GM12878 (cell line): ENCODE measurements at regions not wholly inside any gene's neighbourhood (a gene's known extent, or its start where the extent isn't known, plus 50 kb on each side); places are given as distances from the start of the nearest gene placed in this dataset.

Experiments used
- ATAC-seq: fragments of 200-7000 bp; cut with Tn5 transposase; 3 replicates; pipeline ENCODE4 v1.9.1; 2020; ENCODE audit warnings: mild to moderate bottlenecking, moderate library complexity
- BruUV-seq: library from RNA; stranded (reverse); fragments of 400-500 nt; replicated peaks from 2 replicates; lab custom pipeline; 2021; lab: Mats Ljungman, UMichigan
- CTCF ChIA-PET: fragments of 300-600 bp; sonication (Branson Sonifier 250); formaldehyde crosslinking; extraction: SDS; loops from one replicate; lab custom pipeline; 2021; ENCODE audit warnings: inconsistent platforms; lab: Yijun Ruan, JAX
- POLR2A ChIA-PET: fragments of 350-600 bp; formaldehyde crosslinking; extraction: SDS; loops from one replicate; lab custom pipeline; 2021; ENCODE audit warnings: inconsistent platforms; lab: Charles Lee
- RAD21 ChIA-PET: fragments of 300-600 bp; sonication (Branson Sonifier 250); formaldehyde crosslinking; loops from one replicate; lab custom pipeline; 2023; ENCODE audit warnings: antibody characterized with exemption; ENCODE audit not compliant: unreplicated experiment; lab: Charles Lee
- SMC1A ChIA-PET: fragments of 300-600 bp; sonication (Branson Sonifier 250); formaldehyde crosslinking; loops from one replicate; lab custom pipeline; 2023; ENCODE audit not compliant: unreplicated experiment, uncharacterized antibody; lab: Charles Lee
- DNase-seq: peaks from one replicate; pipeline ENCODE4 v3.0.0-alpha.2; 2011; ENCODE audit warnings: low read depth, low spot score
- FAIRE-seq: peaks from 3 replicates; lab custom pipeline; 2011; peaks lifted over from hg19 to GRCh38; lab: Jason Lieb, UNC
- H2AFZ ChIP-seq: 2 replicates; pipeline ENCODE4 v1.6.0; 2011; ENCODE audit warnings: low read depth, low read length, control low read depth; ENCODE audit not compliant: control insufficient read depth
- H3K27ac ChIP-seq: 2 replicates; pipeline ENCODE4 v1.5.1; 2011; ENCODE audit warnings: control low read depth; ENCODE audit not compliant: control insufficient read depth, insufficient read depth
- H3K27me3 ChIP-seq, 2 experiments: replicated peaks in 1 of 2; 2 replicates each; pipeline versions ENCODE4 v1.6.0 to v1.6.1; 2011; ENCODE audit warnings: low read length in 1 of 2; ENCODE audit not compliant: control insufficient read depth in 2 of 2, insufficient read depth in 2 of 2
- H3K36me3 ChIP-seq, 2 experiments: 2 replicates each; pipeline ENCODE4 v1.5.1; 2011; ENCODE audit warnings: low read length in 1 of 2; ENCODE audit not compliant: control insufficient read depth in 2 of 2, insufficient read depth in 2 of 2
- H3K4me1 ChIP-seq: 2 replicates; pipeline ENCODE4 v1.6.1; 2011; ENCODE audit warnings: mild to moderate bottlenecking, low read length, moderate library complexity, mixed read lengths; ENCODE audit not compliant: control insufficient read depth, insufficient read depth
- H3K4me2 ChIP-seq: 2 replicates; pipeline ENCODE4 v1.6.0; 2011; ENCODE audit warnings: control low read depth; ENCODE audit not compliant: control insufficient read depth, insufficient read depth
- H3K4me3 ChIP-seq: fragments of 200-600 bp; sonication (generic); 2 replicates; pipeline ENCODE4 v1.5.1; 2016
- H3K79me2 ChIP-seq: 2 replicates; pipeline ENCODE4 v1.6.0; 2011; ENCODE audit warnings: low read length; ENCODE audit not compliant: control insufficient read depth, insufficient read depth
- H3K9ac ChIP-seq: 2 replicates; pipeline ENCODE4 v1.8.0; 2011; ENCODE audit warnings: low read length, control low read depth, mixed read lengths; ENCODE audit not compliant: control insufficient read depth, insufficient read depth
- H3K9me3 ChIP-seq: replicated peaks from 3 replicates; pipeline ENCODE4 v1.5.1; 2011; ENCODE audit warnings: mild to moderate bottlenecking, low read length; ENCODE audit not compliant: control insufficient read depth, insufficient read depth
- H4K20me1 ChIP-seq: 2 replicates; pipeline ENCODE4 v1.6.0; 2011; ENCODE audit not compliant: control insufficient read depth, insufficient read depth
- ASH2L ChIP-seq: fragments of 300-600, 200-600 bp; sonication (generic); IDR thresholded peaks from 2 replicates; pipeline ENCODE4 v1.6.1; 2017; ENCODE audit warnings: low read depth, mild to moderate bottlenecking, borderline replicate concordance
- BCLAF1 ChIP-seq: fragments of 450-650 bp; IDR thresholded peaks from 2 replicates; pipeline ENCODE4 v1.6.1; 2017; ENCODE audit warnings: antibody characterized with exemption, mild to moderate bottlenecking, moderate library complexity
- CUX1 ChIP-seq: IDR thresholded peaks from 2 replicates; pipeline ENCODE4 v1.6.1; 2012; ENCODE audit warnings: improper control_type of control experiment, low read depth, low read length; ENCODE audit not compliant: insufficient replicate concordance
- IRF4 ChIP-seq: IDR thresholded peaks from 2 replicates; pipeline ENCODE4 v1.6.1; 2011; ENCODE audit warnings: low read depth, low read length
- KAT2A ChIP-seq: conservative IDR thresholded peaks from 2 replicates; pipeline ENCODE4 v1.6.1; 2011; ENCODE audit warnings: low read depth, low read length; ENCODE audit not compliant: control insufficient read depth
- MEF2B ChIP-seq: fragments of 450-650 bp; IDR thresholded peaks from 2 replicates; pipeline ENCODE4 v1.6.1; 2018; ENCODE audit warnings: mild to moderate bottlenecking, moderate library complexity; ENCODE audit not compliant: partially characterized antibody, poor library complexity, severe bottlenecking
- POLR2A ChIP-seq: IDR thresholded peaks from 2 replicates; pipeline ENCODE4 v1.6.1; 2011; ENCODE audit warnings: low read depth, mild to moderate bottlenecking, low read length
- RFX5 ChIP-seq: IDR thresholded peaks from 2 replicates; pipeline ENCODE4 v1.6.1; 2011; ENCODE audit warnings: low read depth, low read length, improper control_type of control experiment
- SIX5 ChIP-seq: IDR thresholded peaks from 2 replicates; pipeline ENCODE4 v1.6.1; 2011; ENCODE audit warnings: mild to moderate bottlenecking, low read depth, low read length, moderate library complexity; ENCODE audit not compliant: severe bottlenecking
- TCF3 ChIP-seq: IDR thresholded peaks from 2 replicates; pipeline ENCODE4 v1.6.1; 2012; ENCODE audit warnings: low read depth, mild to moderate bottlenecking, low read length, borderline replicate concordance; ENCODE audit not compliant: insufficient read depth
- ZNF384 ChIP-seq: IDR thresholded peaks from 2 replicates; pipeline ENCODE4 v1.6.1; 2012; ENCODE audit warnings: low read depth, mild to moderate bottlenecking, low read length, improper control_type of control experiment, borderline replicate concordance
- ZNF622 ChIP-seq: fragments of 450-650 bp; IDR thresholded peaks from 2 replicates; pipeline ENCODE4 v1.6.1; 2017; ENCODE audit warnings: mild to moderate bottlenecking, inconsistent platforms
- WGBS: methylation state at CpG from one replicate; pipeline ENCODE4 v1.1.6; 2016; ENCODE audit warnings: low lambda C conversion rate; ENCODE audit not compliant: insufficient replicate concordance, insufficient coverage; ENCODE audit errors: missing lambda C conversion rate; 5-methylcytosine and 5-hydroxymethylcytosine counted together
- in situ Hi-C: fragments of 300-500 bp; cut with MboI; formaldehyde crosslinking; loops from 9 replicates; pipeline ENCODE4 v1.14.3; 2018; ENCODE audit warnings: mixed read lengths
- intact Hi-C: fragments of 100-400 bp; cut with micrococcal nuclease; formaldehyde crosslinking; loops from one replicate; pipeline ENCODE4 v1.14.2; 2022; ENCODE audit not compliant: unreplicated experiment

DNA sequence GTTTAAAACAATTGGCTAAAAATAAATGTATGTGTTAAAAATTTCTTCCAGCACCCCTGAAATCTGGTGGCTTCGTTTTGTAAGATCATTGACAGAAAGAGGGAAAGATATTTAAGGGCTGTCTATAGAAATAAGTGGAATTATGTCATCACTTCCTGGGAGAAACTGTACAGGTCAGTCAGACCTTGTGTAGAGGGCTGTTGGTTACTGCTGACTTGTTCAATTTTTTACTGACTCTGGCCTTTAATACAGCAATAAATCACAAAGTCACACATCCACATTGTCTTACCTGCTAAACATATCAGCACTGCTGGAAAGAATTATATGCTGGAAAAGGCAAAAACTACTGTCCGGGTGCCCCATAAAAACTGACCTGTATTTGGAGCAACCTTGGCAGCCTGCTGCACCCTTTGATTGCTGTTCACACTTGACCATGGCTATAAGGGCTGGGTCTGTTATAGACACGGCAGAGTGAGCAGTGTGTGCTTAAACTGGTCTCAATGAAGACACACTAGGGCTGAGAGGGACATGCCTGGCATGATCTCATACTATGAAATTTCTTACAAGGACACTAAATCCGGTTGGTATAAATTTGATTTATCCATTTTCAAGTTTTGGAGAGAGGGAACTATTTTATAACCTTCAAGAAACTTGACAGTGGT is 162.1 kb downstream of the NHLRC3 start (continued):
- TF ChIP-seq CUX1 = no peak
- no peak for TF ChIP-seq ASH2L

DNA sequence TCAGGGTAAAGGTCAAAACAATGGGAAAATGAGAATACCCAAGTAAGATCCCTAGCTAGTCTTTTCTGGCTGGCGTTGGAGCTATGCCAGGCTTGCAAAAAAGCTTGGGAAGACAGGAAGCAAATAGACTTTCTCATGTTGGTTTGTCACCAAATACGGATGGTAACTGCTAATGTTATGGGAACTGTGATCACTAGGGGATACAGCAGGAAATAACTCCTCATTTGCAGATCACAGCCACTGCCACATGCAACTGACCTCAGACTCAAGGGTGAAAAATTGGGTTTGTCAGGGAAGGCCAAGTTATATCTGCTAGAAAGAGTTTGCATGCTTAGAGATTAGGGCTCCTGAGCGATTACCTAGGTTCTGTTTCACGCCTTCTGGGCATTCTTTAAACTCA is 162.9 kb downstream of the NHLRC3 start:
- no peak overlapping the region for H3K4me3 ChIP-seq
- H3K4me2 ChIP-seq = no peak overlapping the region
- intact Hi-C loops (no loop called here), in situ Hi-C loops (no loop called here)
- H3K9me3 ChIP-seq = no peaks in the 10 kb centered on the region
- no peaks in the 10 kb centered on the region for H3K4me1 ChIP-seq
- no peak overlapping the region for H3K9ac ChIP-seq
- no TSS peak for BruUV-seq
- TF ChIP-seq BCLAF1 (no peak), TCF3 (no peak), IRF4 (no peak), ZNF622 (no peak), RFX5 (no peak), MEF2B (no peak), POLR2A (no peak), SIX5 (no peak), ZNF384 (no peak), KAT2A (no peak)
- TF ChIP-seq, all 136 proteins: peak for 0
- no peak overlapping the region for H2AFZ ChIP-seq
- 22% methylated on average over 4 of the region's 4 CpGs for WGBS
- no peaks in the 10 kb centered on the region for H3K79me2 ChIP-seq
- CTCF ChIA-PET = no interaction called here
- H3K36me3 ChIP-seq = no peaks in the 10 kb centered on the region
- POLR2A ChIA-PET = no interaction called here
- DNase-seq (no peak), ATAC-seq (no peak), FAIRE-seq (no peak)
- no peaks in the 10 kb centered on the region for H4K20me1 ChIP-seq
- SMC1A ChIA-PET = interaction anchor here (1.8 kb wide), 1 partner anchor 8 kb away, joined by 10 read pairs; no protein-coding TSS in a partner anchor
- H3K27ac ChIP-seq = no peak overlapping the region
- H3K27me3 ChIP-seq = no peaks in the 10 kb centered on the region
- RAD21 ChIA-PET = no interaction called here
